ENCODE measurements at regions not wholly inside any gene's neighbourhood (a gene's known extent, or its start where the extent isn't known, plus 50 kb on each side); places are given as distances from the start of the nearest gene placed in this dataset.

GRCh38 chr7:55641273-55641691, 69.0 kb upstream of the VOPP1 start:
- H3K27me3 Mint-ChIP-seq (ENCODE audit: insufficient read depth, unreplicated experiment): no peaks in the 10 kb centered on the region
- CTCF ChIA-PET: interaction anchor here (0.5 to 5.5 kb wide), 54 partner anchors 10 to 970 kb away, joined by 3 to 75 read pairs (median 4); partner anchors contain the start of genes CCT6A, NIPSNAP2, PHKG1 and PSPH
- H3K4me3 Mint-ChIP-seq (ENCODE audit: unreplicated experiment): no peak overlapping the region
- POLR2A ChIA-PET: interaction anchor here (0.8 to 1.7 kb wide), 5 partner anchors 67 to 413 kb away, joined by 3 to 14 read pairs (median 3); partner anchors contain the start of genes CCT6A, NIPSNAP2 and PSPH
- H3K4me1 Mint-ChIP-seq (ENCODE audit: insufficient read depth, unreplicated experiment): no peaks in the 10 kb centered on the region
- H3K27ac Mint-ChIP-seq (ENCODE audit: low read depth, unreplicated experiment): no peak overlapping the region
- no peaks in the 10 kb centered on the region for H3K9me3 Mint-ChIP-seq (ENCODE audit: unreplicated experiment)
- DNase-seq (ENCODE audit: unreplicated experiment): peak; percentile 84
- intact Hi-C loops (cut with micrococcal nuclease): loop anchor here (2.0 kb wide), 2 partner anchors 324 to 434 kb away; partner anchors contain the start of gene NIPSNAP2
- BruUV-seq (replicated peaks): no TSS peak
- no peaks in the 10 kb centered on the region for H3K36me3 Mint-ChIP-seq (ENCODE audit: insufficient read depth, unreplicated experiment)
- peak; percentile 64 for TF ChIP-seq CTCF (IDR thresholded peaks at IDR 0.05; ENCODE audit: unreplicated experiment)

GRCh38 chr7:55639640-55640039, 67.3 kb upstream of the VOPP1 start:
- Mint-ChIP-seq H3K4me1 (ENCODE audit: insufficient read depth, unreplicated experiment) (no peaks in the 10 kb centered on the region), H3K9me3 (ENCODE audit: unreplicated experiment) (no peaks in the 10 kb centered on the region), H3K27me3 (ENCODE audit: insufficient read depth, unreplicated experiment) (no peaks in the 10 kb centered on the region), H3K4me3 (ENCODE audit: unreplicated experiment) (no peak overlapping the region), H3K27ac (ENCODE audit: low read depth, unreplicated experiment) (no peak overlapping the region), H3K36me3 (ENCODE audit: insufficient read depth, unreplicated experiment) (no peaks in the 10 kb centered on the region)
- no peak for TF ChIP-seq CTCF (IDR thresholded peaks at IDR 0.05; ENCODE audit: unreplicated experiment)
- ChIA-PET CTCF (interaction anchor here (0.5 to 5.5 kb wide), 12 partner anchors 9 to 433 kb away, joined by 3 to 75 read pairs (median 6); partner anchors contain the start of gene NIPSNAP2), POLR2A (interaction anchor here (1.0 kb wide), 1 partner anchor 326 kb away, joined by 3 read pairs; no protein-coding TSS in a partner anchor)
- intact Hi-C loops (cut with micrococcal nuclease): loop anchor here (2.0 kb wide), 2 partner anchors 325 to 435 kb away; partner anchors contain the start of gene NIPSNAP2
- no TSS peak for BruUV-seq (replicated peaks)
- no peak for DNase-seq (ENCODE audit: unreplicated experiment)

GRCh38 chr7:55629051-55629677, 56.9 kb upstream of the VOPP1 start:
- DNase-seq (ENCODE audit: unreplicated experiment): no peak
- intact Hi-C loops (cut with micrococcal nuclease): no loop called here
- no peaks in the 10 kb centered on the region for H3K27me3 Mint-ChIP-seq (ENCODE audit: insufficient read depth, unreplicated experiment)
- H3K4me3 Mint-ChIP-seq (ENCODE audit: unreplicated experiment): no peak overlapping the region
- no peak overlapping the region for H3K27ac Mint-ChIP-seq (ENCODE audit: low read depth, unreplicated experiment)
- no TSS peak for BruUV-seq (replicated peaks)
- CTCF ChIA-PET: interaction anchor here (1.7 to 3.0 kb wide), 2 partner anchors 8 to 12 kb away, joined by 5 to 29 read pairs; no protein-coding TSS in a partner anchor
- POLR2A ChIA-PET: interaction anchor here (0.6 kb wide), 1 partner anchor 28 kb away, joined by 3 read pairs; no protein-coding TSS in a partner anchor
- no peaks in the 10 kb centered on the region for H3K9me3 Mint-ChIP-seq (ENCODE audit: unreplicated experiment)
- no peaks in the 10 kb centered on the region for H3K36me3 Mint-ChIP-seq (ENCODE audit: insufficient read depth, unreplicated experiment)
- H3K4me1 Mint-ChIP-seq (ENCODE audit: insufficient read depth, unreplicated experiment): no peaks in the 10 kb centered on the region
- no peak for TF ChIP-seq CTCF (IDR thresholded peaks at IDR 0.05; ENCODE audit: unreplicated experiment)

- Mint-ChIP-seq H3K4me3 (ENCODE audit: unreplicated experiment) (no peak overlapping the region), H3K9me3 (ENCODE audit: unreplicated experiment) (no peaks in the 10 kb centered on the region), H3K27me3 (ENCODE audit: insufficient read depth, unreplicated experiment) (no peaks in the 10 kb centered on the region), H3K27ac (ENCODE audit: low read depth, unreplicated experiment) (no peak overlapping the region), H3K4me1 (ENCODE audit: insufficient read depth, unreplicated experiment) (no peaks in the 10 kb centered on the region), H3K36me3 (ENCODE audit: insufficient read depth, unreplicated experiment) (no peaks in the 10 kb centered on the region)
- ChIA-PET CTCF (no interaction called here), POLR2A (no interaction called here)
- intact Hi-C loops (cut with micrococcal nuclease): no loop called here
- DNase-seq (ENCODE audit: unreplicated experiment): no peak
- no peak for TF ChIP-seq CTCF (IDR thresholded peaks at IDR 0.05; ENCODE audit: unreplicated experiment)
- no TSS peak for BruUV-seq (replicated peaks)
These were observed 52.5 kb upstream of the VOPP1 start for GRCh38 chr7:55624813-55625212.

Data from MCF 10A (cell line).